NT2/D1 (cell line): ENCODE measurements at regions not wholly inside any gene's neighbourhood (a gene's known extent, or its start where the extent isn't known, plus 50 kb on each side); places are given as distances from the start of the nearest gene placed in this dataset.
A peak's percentile ranks its signal among the peaks of the same experiment; 100 is the strongest.

ENCODE experiments used
- DNase-seq: peaks from one replicate; pipeline ENCODE4 v3.0.0-alpha.2; 2011; ENCODE audit warnings: low read depth, low spot score
- H3K27me3 ChIP-seq: 2 replicates; pipeline ENCODE4 v1.6.0; 2011; ENCODE audit warnings: mild to moderate bottlenecking; ENCODE audit not compliant: insufficient read length, insufficient read depth
- H3K36me3 ChIP-seq: 2 replicates; pipeline ENCODE4 v1.6.1; 2011; ENCODE audit warnings: mild to moderate bottlenecking, low read length, mixed read lengths; ENCODE audit not compliant: insufficient read depth, insufficient read length
- H3K4me1 ChIP-seq: 2 replicates; pipeline ENCODE4 v1.5.1; 2011; ENCODE audit not compliant: insufficient read depth, insufficient read length
- H3K4me3 ChIP-seq: 2 replicates; pipeline ENCODE4 v1.5.1; 2011; ENCODE audit warnings: low read depth; ENCODE audit not compliant: insufficient read length
- H3K9ac ChIP-seq: 2 replicates; pipeline ENCODE4 v1.6.0; 2011; ENCODE audit warnings: low read depth; ENCODE audit not compliant: insufficient read length
- H3K9me3 ChIP-seq: 2 replicates; pipeline ENCODE4 v1.5.1; 2011; ENCODE audit warnings: mild to moderate bottlenecking, low read length; ENCODE audit not compliant: insufficient read depth
- SUZ12 ChIP-seq: IDR thresholded peaks from 2 replicates; pipeline ENCODE4 v1.6.1; 2011; ENCODE audit not compliant: insufficient read length, insufficient read depth; ENCODE audit errors: extremely low read depth
- YY1 ChIP-seq: IDR thresholded peaks from 2 replicates; pipeline ENCODE4 v1.6.1; 2011; ENCODE audit not compliant: insufficient read length, insufficient read depth
- ZNF274 ChIP-seq: IDR thresholded peaks from 2 replicates; pipeline ENCODE4 v1.6.1; 2011; ENCODE audit warnings: mild to moderate bottlenecking, low read depth, low read length

DNA sequence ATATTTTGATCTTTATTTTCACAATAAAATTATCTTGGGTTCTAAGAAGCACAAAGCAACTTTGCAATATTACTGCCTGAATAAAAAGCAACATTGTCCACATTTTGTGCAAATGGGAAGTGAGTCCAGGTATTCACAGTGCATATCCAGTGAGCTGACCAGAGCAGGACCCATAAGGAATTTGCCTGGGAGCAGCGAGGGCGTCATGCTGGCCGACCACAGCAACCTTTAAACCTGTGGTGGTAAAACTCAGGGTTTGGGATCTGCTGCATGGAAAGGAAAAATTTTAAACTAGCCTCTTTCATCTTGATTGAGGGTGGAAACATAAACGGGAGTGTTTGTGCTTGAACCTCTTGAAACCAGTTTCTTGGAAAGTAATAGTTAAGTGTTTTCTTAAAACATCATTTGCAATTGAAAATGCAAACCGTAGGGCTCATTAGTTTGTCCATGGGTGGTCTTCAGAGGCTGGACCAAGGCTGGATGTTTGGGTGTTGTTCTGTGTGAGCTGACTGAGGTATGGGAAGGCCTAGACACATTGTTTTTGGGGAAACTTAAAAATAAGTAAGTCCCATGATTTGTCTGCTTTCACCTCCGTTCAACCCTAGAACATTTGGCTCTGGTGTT is 85.0 kb upstream of the ANKH start:
- Histone ChIP-seq H3K36me3 (no peaks in the 10 kb centered on the region), H3K9me3 (no peaks in the 10 kb centered on the region), H3K27me3 (peaks cover 7% of the 10 kb centered on the region), H3K9ac (no peak overlapping the region), H3K4me3 (no peak overlapping the region), H3K4me1 (no peaks in the 10 kb centered on the region)
- peak; percentile 23 for DNase-seq
- TF ChIP-seq SUZ12 (no peak), YY1 (no peak), ZNF274 (no peak)

DNA sequence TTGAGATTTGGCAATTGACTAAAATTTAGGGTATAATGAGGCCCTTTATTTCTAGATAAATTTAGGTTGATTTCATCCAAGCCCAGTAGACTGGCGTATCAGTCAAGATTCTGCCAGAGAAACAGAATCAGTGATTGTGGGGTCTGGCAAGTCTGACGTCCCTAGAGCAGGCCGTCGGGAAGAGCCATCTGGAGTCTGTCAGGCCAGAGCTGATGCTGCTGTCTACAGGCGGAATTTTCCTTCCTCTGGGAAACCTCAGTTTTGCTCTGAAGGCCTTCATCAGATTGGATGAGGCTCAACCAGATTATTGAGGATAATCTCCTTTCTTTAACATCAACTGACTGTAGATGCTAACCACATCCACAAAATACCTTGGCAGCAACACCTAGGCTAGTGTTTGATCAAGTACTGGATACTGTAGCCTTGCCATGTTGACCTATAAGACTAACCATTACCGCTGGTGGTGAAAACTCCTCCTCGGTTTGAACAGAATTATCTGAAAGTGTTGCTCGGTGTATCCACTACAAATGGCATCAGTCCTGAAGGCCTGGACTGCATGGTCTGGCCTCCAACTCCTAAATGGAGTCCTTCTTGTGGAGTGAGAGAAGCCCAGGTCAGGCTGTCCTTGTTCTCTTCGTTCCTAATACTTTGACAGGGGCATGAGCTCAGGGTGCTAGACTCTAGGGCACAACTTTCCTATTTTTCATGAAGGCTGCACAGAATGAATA is 83.2 kb upstream of the ANKH start:
- no peak overlapping the region for H3K4me3 ChIP-seq
- H3K27me3 ChIP-seq: peaks cover 7% of the 10 kb centered on the region
- no peak overlapping the region for H3K9ac ChIP-seq
- no peaks in the 10 kb centered on the region for H3K36me3 ChIP-seq
- H3K9me3 ChIP-seq: no peaks in the 10 kb centered on the region
- TF ChIP-seq SUZ12 (no peak), ZNF274 (no peak), YY1 (no peak)
- DNase-seq: no peak
- H3K4me1 ChIP-seq: no peaks in the 10 kb centered on the region

DNA sequence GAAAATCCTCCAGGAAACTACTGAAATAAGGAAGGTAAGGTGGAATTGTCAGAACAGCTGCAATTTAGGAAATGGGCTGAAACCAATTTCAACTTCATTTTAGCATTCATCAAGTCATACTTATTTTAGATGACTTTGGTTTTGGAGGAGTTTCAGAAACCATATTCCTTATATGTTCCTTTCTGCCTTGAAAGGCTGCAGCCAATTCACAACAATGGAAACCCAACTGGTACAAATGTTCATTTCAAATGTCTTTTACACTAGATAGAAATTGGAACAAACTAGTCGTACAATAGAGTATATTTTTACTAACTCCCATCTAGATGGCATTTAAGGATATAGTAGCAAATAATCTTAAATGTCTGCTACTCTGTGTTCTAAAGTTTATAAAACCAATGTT is 82.6 kb upstream of the ANKH start:
- Histone ChIP-seq H3K9me3 (no peaks in the 10 kb centered on the region), H3K4me3 (no peak overlapping the region), H3K4me1 (no peaks in the 10 kb centered on the region), H3K36me3 (no peaks in the 10 kb centered on the region), H3K9ac (no peak overlapping the region), H3K27me3 (peaks cover 7% of the 10 kb centered on the region)
- TF ChIP-seq YY1 (no peak), SUZ12 (no peak), ZNF274 (no peak)
- no peak for DNase-seq

DNA sequence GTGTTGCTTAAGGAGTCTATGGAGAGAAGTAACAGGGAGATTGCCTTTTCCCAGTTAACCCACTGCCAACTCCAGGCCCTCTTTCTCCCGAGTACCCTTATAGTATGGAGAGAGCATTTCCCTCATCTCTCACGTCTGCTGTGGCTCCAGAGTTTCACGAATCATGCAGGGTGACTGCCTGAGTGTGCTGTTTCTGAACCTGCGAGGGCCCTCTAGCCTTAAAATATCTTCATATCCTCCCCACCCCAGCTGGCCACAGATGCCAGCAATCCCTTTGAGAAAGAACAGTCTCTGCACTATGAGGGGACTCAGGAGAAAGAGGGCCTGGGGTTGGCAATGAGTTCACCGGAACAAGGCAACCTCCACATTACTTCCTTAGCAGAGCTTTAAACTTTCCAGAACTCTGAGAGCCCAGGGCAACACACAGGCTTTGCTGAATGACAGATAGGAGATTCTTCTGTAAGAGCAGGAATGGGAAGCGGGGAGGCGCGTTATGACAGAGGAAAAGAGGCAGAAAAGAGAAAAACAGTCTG is 81.6 kb upstream of the ANKH start:
- no peak for DNase-seq
- Histone ChIP-seq H3K9ac (no peak overlapping the region), H3K9me3 (no peaks in the 10 kb centered on the region), H3K36me3 (no peaks in the 10 kb centered on the region), H3K4me1 (no peaks in the 10 kb centered on the region), H3K4me3 (no peak overlapping the region), H3K27me3 (peaks cover 7% of the 10 kb centered on the region)
- no peak for TF ChIP-seq YY1
- TF ChIP-seq ZNF274: no peak
- no peak for TF ChIP-seq SUZ12

DNA sequence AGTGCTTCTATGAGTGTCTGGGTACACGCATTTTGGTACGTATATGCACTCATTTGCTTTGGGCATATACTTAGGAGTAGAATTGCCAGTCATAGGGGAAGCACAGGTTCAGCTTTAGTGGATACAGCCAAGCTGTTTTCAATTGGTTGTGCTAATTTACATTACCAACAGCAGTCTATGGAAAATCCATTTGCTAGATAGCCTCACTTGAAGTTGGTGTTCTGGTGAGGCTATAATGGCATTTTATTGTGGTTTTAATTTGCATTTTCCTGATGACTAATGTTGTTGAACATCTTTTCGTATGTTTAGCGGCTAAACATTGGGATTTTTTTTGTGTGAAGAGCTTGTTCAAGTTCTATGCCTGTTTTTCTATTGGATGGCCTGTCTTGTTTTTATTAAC is 76.8 kb upstream of the ANKH start:
- Histone ChIP-seq H3K36me3 (no peaks in the 10 kb centered on the region), H3K27me3 (no peaks in the 10 kb centered on the region), H3K4me1 (no peaks in the 10 kb centered on the region), H3K4me3 (no peak overlapping the region), H3K9ac (no peak overlapping the region), H3K9me3 (no peaks in the 10 kb centered on the region)
- TF ChIP-seq ZNF274 (no peak), YY1 (no peak), SUZ12 (no peak)
- DNase-seq: no peak

DNA sequence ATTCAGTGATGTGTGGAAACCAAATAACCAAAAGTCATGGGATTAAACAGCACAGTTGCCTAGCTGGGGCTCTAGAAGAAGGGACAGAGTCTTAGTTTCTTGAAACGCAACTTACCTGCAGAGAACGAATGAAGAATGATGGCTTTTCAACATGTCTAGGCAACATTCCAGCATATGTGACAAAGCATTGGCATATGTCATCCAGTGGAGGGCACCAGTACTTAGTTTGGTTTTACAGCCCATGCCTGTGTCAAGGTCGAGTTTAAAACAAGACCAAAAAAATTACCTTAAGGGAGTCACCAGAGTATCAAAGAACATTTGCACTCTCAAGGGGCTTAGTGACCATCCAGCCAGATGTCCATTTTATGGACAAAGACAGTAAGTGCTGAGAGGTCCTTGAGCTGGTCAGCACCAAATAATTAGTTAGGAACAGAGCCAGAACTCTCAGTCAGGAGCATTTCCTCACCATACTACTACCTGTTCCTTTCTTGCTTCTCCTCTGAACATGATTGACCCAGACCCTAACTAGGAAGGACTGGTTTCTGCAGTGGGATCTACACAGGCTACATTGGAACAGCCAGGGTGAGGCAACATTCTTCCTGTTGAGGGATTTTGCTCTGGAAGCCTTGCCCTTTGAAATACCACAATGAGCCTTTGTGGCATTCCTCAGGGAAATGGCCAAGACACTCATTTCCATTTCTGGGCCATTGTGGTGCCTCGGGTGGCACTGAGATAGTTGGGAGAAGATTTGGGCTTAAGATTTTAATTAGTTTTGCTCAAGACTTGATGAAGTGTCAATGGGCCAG is 75.4 kb upstream of the ANKH start:
- DNase-seq: peak; percentile 16
- Histone ChIP-seq H3K27me3 (no peaks in the 10 kb centered on the region), H3K4me1 (no peaks in the 10 kb centered on the region), H3K9me3 (no peaks in the 10 kb centered on the region), H3K4me3 (no peak overlapping the region), H3K36me3 (no peaks in the 10 kb centered on the region), H3K9ac (no peak overlapping the region)
- TF ChIP-seq ZNF274 (no peak), YY1 (no peak), SUZ12 (no peak)

GRCh38 chr5:14945450-14945849 is 73.9 kb upstream of the ANKH start:
- TF ChIP-seq SUZ12 (no peak), YY1 (no peak)
- no peaks in the 10 kb centered on the region for H3K27me3 ChIP-seq
- no peaks in the 10 kb centered on the region for H3K4me1 ChIP-seq
- H3K9ac ChIP-seq: no peak overlapping the region
- no peak for DNase-seq
- H3K4me3 ChIP-seq: no peak overlapping the region
- H3K36me3 ChIP-seq: no peaks in the 10 kb centered on the region
- H3K9me3 ChIP-seq: no peaks in the 10 kb centered on the region
